Fibroblast of pulmonary artery (primary cell): ENCODE measurements at regions not wholly inside any gene's neighbourhood (a gene's known extent, or its start where the extent isn't known, plus 50 kb on each side); places are given as distances from the start of the nearest gene placed in this dataset.

ENCODE experiments used
- DNase-seq: peaks from one replicate; pipeline ENCODE4 v3.0.0-alpha.2; 2010; ENCODE audit warnings: low read depth
- H3K4me3 ChIP-seq: replicated peaks from 2 replicates; pipeline ENCODE4 v1.5.1; 2011; ENCODE audit warnings: low read depth, mild to moderate bottlenecking, control low read depth, low read length, moderate library complexity
- TF ChIP-seq, protein P1 (sequence below): IDR thresholded peaks from 2 replicates; pipeline ENCODE4 v1.5.1; 2011; ENCODE audit warnings: mild to moderate bottlenecking, control low read depth, low read length, inconsistent platforms; ENCODE audit errors: missing control alignments

- DNase-seq, result no peak
- H3K4me3 ChIP-seq, result no peak overlapping the region
- TF ChIP-seq, protein P1, sequence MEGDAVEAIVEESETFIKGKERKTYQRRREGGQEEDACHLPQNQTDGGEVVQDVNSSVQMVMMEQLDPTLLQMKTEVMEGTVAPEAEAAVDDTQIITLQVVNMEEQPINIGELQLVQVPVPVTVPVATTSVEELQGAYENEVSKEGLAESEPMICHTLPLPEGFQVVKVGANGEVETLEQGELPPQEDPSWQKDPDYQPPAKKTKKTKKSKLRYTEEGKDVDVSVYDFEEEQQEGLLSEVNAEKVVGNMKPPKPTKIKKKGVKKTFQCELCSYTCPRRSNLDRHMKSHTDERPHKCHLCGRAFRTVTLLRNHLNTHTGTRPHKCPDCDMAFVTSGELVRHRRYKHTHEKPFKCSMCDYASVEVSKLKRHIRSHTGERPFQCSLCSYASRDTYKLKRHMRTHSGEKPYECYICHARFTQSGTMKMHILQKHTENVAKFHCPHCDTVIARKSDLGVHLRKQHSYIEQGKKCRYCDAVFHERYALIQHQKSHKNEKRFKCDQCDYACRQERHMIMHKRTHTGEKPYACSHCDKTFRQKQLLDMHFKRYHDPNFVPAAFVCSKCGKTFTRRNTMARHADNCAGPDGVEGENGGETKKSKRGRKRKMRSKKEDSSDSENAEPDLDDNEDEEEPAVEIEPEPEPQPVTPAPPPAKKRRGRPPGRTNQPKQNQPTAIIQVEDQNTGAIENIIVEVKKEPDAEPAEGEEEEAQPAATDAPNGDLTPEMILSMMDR, result no peak
Measured at GRCh38 chr11:69920345-69921127, 101.3 kb upstream of the FGF3 start.

- TF ChIP-seq, protein P1, result no peak
- H3K4me3 ChIP-seq, result no peak overlapping the region
- DNase-seq, result no peak
Measured at GRCh38 chr11:69921128-69922014, 102.2 kb upstream of the FGF3 start.

GRCh38 chr11:69922015-69922595 is 102.9 kb upstream of the FGF3 start:
- H3K4me3 ChIP-seq, result no peak overlapping the region
- TF ChIP-seq, protein P1, result no peak
- DNase-seq, result no peak

DNA sequence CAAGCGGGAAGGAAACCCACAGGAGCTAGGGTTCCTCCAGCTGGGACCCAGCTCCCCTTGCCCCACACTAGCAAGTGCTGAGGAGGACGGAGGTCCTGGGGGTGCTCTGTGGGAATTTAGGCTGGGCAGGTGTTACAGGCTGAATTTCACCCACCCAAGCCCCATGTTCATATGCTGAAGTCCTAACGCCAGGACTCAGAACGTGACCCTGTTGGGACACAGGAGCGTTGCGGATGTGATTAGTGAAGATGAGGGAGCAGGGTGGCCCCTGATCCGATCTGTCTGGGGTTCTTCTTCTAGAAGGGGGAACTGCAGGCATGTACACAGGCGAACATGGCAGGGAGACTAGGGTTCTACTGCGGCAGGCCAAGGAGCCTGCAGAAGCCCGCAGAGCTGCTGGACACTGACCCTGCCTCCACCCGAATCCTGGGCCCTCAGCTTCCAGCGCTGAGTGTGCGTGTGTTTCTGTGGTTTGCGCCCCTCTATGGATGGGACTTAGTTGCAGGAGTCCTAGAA is 103.4 kb upstream of the FGF3 start:
- DNase-seq, result no peak
- no peak overlapping the region for H3K4me3 ChIP-seq
- TF ChIP-seq, protein P1, result no peak

DNA sequence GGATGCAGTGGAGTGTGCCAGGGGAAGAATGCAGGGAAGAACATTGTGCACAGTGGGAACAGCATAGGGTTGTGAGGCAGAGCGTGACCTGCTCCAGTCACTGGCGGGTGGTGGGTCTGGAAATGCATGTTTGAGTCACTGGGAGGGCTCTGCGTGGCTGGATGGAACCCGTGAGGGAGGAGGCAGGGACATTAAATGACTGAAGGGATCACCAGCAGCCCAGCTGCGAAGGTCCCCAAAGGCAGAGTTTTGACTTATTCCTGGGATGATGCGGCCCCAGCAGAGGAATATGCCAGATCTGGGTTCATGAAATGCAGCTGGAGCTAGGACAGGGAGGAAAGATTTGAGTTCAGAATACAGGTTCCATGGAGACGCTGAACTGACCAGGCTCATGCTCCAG is 104.0 kb upstream of the FGF3 start:
- no peak overlapping the region for H3K4me3 ChIP-seq
- DNase-seq, result no peak
- TF ChIP-seq, protein P1, result no peak

- TF ChIP-seq, protein P1, result no peak
- no peak for DNase-seq
- H3K4me3 ChIP-seq, result no peak overlapping the region
Measured at GRCh38 chr11:69923641-69924307, 104.6 kb upstream of the FGF3 start.
